ENCODE measurements at regions not wholly inside any gene's neighbourhood (a gene's known extent, or its start where the extent isn't known, plus 50 kb on each side); places are given as distances from the start of the nearest gene placed in this dataset.
A peak's percentile ranks its signal among the peaks of the same experiment; 100 is the strongest.

DNA sequence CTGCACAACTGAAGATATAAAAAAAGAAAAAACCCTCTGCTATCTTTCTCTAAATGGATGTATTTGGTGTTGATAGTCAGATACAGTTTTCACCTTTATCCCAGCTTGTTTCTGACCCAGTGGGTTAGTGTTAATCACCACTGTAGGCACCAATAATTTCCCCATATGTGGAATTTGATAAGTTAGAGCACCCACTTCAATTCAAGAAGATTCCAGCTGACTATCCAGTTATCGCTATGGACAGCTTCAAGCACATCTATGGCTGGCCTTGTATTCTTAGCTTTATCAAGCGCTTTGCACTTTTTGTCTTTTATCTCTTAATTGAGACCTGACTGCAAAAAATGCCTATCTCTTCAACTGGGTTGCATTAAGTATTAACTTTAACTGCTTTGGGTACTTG is 200.4 kb downstream of the NR4A2 start:
- H3K4me3 ChIP-seq = no peak overlapping the region
- H3K4me1 ChIP-seq = no peaks in the 10 kb centered on the region
- TF ChIP-seq POLR2A (IDR thresholded peaks at IDR 0.05) (no peak), EP300 (IDR thresholded peaks at IDR 0.05) (no peak), POLR2AphosphoS5 (IDR thresholded peaks at IDR 0.05) (no peak)
- TF ChIP-seq, protein P1, sequence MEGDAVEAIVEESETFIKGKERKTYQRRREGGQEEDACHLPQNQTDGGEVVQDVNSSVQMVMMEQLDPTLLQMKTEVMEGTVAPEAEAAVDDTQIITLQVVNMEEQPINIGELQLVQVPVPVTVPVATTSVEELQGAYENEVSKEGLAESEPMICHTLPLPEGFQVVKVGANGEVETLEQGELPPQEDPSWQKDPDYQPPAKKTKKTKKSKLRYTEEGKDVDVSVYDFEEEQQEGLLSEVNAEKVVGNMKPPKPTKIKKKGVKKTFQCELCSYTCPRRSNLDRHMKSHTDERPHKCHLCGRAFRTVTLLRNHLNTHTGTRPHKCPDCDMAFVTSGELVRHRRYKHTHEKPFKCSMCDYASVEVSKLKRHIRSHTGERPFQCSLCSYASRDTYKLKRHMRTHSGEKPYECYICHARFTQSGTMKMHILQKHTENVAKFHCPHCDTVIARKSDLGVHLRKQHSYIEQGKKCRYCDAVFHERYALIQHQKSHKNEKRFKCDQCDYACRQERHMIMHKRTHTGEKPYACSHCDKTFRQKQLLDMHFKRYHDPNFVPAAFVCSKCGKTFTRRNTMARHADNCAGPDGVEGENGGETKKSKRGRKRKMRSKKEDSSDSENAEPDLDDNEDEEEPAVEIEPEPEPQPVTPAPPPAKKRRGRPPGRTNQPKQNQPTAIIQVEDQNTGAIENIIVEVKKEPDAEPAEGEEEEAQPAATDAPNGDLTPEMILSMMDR (IDR thresholded peaks at IDR 0.05) = no peak
- H3K9me3 ChIP-seq = no peaks in the 10 kb centered on the region
- H3K36me3 ChIP-seq = no peaks in the 10 kb centered on the region
- no peaks in the 10 kb centered on the region for H3K27me3 ChIP-seq
- no peak for DNase-seq
- H3K27ac ChIP-seq = no peak overlapping the region
- 75 to 86% methylated on average over 2 of the region's 2 CpGs for WGBS, 2 donors
- ATAC-seq (ENCODE audit: low FRiP score in 2 of 2) = no peak

DNA sequence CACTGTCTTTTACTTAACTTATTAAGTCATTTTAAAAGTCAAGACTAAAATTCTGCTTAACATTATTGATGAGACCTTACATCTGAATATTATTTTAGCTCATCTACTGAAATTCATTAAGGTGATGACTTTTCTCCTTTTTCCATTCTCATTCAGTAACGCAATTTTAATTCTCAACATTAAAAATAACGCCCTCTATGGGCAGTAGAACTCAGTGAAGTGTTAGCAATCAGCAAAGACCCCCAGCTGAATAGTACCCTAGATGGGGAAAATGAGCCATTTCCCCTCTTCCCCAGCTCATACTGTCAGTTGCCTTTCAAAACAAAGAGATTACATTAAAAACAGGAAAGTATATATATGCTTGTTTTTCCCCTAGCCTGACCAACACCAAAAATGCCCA is 203.3 kb downstream of the NR4A2 start:
- no peak for ATAC-seq (ENCODE audit: low FRiP score in 2 of 2)
- 59 to 63% methylated on average over 2 of the region's 2 CpGs for WGBS, 2 donors
- no peaks in the 10 kb centered on the region for H3K9me3 ChIP-seq

DNA sequence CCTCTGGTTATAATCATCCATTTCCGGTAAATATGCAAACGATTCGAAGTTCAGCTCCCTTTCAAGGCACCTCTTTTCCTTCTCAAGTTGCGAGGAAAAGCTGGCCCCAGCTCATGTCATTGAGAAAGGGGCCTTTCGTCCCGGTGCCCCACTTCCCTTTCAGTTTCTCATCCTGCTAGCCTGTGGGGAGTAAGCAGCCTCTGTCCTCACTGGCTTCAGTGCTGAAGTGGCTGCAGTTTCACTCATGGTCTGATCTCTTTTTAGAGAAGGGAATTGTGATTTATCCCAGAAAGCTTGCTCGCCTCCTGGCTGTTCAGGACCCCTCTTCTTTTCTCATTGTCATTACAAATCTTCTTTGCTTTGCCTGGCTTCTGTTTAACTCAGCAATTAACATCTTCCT is 207.5 kb downstream of the NR4A2 start:
- no peak overlapping the region for H3K4me3 ChIP-seq
- no peaks in the 10 kb centered on the region for H3K4me1 ChIP-seq
- H3K9me3 ChIP-seq = no peaks in the 10 kb centered on the region
- no peaks in the 10 kb centered on the region for H3K27me3 ChIP-seq
- DNase-seq (no peak), ATAC-seq (ENCODE audit: low FRiP score in 2 of 2) (no peak)
- H3K36me3 ChIP-seq = no peaks in the 10 kb centered on the region
- no peak overlapping the region for H3K27ac ChIP-seq
- WGBS, 2 donors = 75 to 76% methylated on average over 7 of the region's 7 CpGs
- TF ChIP-seq POLR2A (IDR thresholded peaks at IDR 0.05) = no peak

More for the DNA sequence above, 203.3 kb downstream of the NR4A2 start:
- Histone ChIP-seq H3K4me1 (no peaks in the 10 kb centered on the region), H3K36me3 (no peaks in the 10 kb centered on the region), H3K4me3 (no peak overlapping the region), H3K27me3 (no peaks in the 10 kb centered on the region), H3K27ac (no peak overlapping the region)
- TF ChIP-seq, protein P1 (IDR thresholded peaks at IDR 0.05) = no peak
- no peak for DNase-seq

DNA sequence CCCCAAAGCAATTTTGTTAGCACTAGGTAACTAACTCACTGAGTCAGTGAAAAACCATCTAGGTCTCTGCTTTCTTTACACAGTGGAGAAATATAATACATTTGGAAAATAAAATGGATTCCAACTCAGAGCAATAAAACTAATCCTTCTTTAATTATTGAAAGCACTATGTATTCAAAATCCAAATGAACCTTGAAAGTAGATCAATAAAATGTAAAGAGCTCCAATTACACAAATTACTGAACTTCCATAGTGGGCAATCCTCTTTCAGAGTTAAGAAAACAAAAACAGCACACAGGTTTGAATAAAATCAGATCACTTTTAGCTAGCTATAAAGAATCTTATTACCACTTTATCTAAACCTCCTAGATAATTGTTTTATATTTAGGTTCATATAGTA is 208.1 kb downstream of the NR4A2 start:
- no peak for TF ChIP-seq EP300 (IDR thresholded peaks at IDR 0.05)
- TF ChIP-seq POLR2AphosphoS5 (IDR thresholded peaks at IDR 0.05) = no peak
- TF ChIP-seq POLR2A (IDR thresholded peaks at IDR 0.05) = no peak
- TF ChIP-seq, protein P1 (IDR thresholded peaks at IDR 0.05) = no peak
- no peak for ATAC-seq (ENCODE audit: low FRiP score in 2 of 2)
- no peaks in the 10 kb centered on the region for H3K4me1 ChIP-seq
- no peaks in the 10 kb centered on the region for H3K9me3 ChIP-seq
- no peak overlapping the region for H3K4me3 ChIP-seq
- no peaks in the 10 kb centered on the region for H3K36me3 ChIP-seq
- H3K27ac ChIP-seq = no peak overlapping the region
- H3K27me3 ChIP-seq = no peaks in the 10 kb centered on the region
- no peak for DNase-seq

DNA sequence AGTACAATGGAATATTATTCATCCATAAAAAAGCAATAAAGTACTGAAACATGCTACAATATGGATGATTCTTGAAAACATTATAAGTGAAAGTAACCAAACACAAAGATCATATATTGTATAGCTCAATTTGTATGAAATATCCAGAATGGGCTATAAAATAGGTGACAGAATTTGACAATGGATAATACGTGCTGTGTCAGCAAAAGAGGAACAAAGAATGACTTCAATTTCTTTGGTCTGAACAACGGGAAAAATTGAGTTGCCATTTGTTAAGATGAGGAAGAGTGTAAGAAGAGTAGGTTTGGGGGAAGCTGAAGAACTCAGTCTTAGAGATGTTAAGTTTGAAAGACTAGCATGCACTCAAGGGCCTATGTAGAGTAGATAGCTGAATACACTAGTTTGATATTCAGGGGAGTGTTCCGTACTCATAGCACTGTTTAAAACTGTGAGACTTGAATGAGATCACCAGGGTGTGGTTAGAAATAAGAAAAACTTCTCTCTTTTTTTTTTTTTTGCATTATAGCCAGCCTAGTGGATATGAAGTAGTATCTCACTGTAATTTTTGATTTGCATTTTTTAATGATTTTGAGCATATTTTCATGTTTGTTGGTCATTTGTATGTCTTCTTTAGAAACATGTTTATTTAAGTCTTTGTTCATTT is 213.6 kb downstream of the NR4A2 start:
- WGBS, 2 donors = 85 to 90% methylated on average over 3 of the region's 3 CpGs

DNA sequence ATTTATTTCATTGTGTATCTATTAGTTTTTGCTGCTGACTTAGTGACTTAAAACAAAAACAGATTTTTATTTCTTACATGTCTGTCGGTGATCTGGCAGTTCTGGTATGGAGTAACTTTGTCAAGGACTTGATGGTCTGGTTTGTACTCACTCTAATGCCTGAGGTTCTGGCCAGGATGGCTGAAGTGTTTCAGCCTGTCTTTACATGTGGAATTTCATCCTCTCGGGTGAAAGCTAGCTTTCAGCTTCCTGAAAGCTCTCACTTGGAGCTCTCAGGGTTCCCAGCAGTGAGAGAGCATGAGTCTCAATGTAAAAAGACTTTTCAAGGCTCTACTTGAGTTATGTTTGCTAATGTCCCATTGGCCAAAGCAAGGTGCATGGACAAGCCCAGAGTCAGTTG is 216.4 kb downstream of the NR4A2 start:
- H3K27me3 ChIP-seq = no peaks in the 10 kb centered on the region
- no peak overlapping the region for H3K27ac ChIP-seq
- no peaks in the 10 kb centered on the region for H3K4me1 ChIP-seq
- H3K36me3 ChIP-seq = no peaks in the 10 kb centered on the region
- 53 to 70% methylated on average over 2 of the region's 2 CpGs for WGBS, 2 donors
- ATAC-seq (ENCODE audit: low FRiP score in 2 of 2) = no peak
- H3K4me3 ChIP-seq = no peak overlapping the region
- no peak for TF ChIP-seq POLR2A (IDR thresholded peaks at IDR 0.05)
- TF ChIP-seq POLR2AphosphoS5 (IDR thresholded peaks at IDR 0.05) = no peak
- no peak for TF ChIP-seq EP300 (IDR thresholded peaks at IDR 0.05)
- TF ChIP-seq, protein P1 (IDR thresholded peaks at IDR 0.05) = no peak
- no peaks in the 10 kb centered on the region for H3K9me3 ChIP-seq
- DNase-seq = no peak

More for the DNA sequence above, 213.6 kb downstream of the NR4A2 start:
- Histone ChIP-seq H3K27ac (no peak overlapping the region), H3K9me3 (no peaks in the 10 kb centered on the region), H3K4me1 (no peaks in the 10 kb centered on the region), H3K4me3 (no peak overlapping the region), H3K36me3 (no peaks in the 10 kb centered on the region), H3K27me3 (no peaks in the 10 kb centered on the region)
- ATAC-seq (ENCODE audit: low FRiP score in 2 of 2) (peak in 1 of 2 donors; percentile 46), DNase-seq (no peak)
- TF ChIP-seq EP300 (IDR thresholded peaks at IDR 0.05) = no peak
- no peak for TF ChIP-seq POLR2A (IDR thresholded peaks at IDR 0.05)
